Left hindlimb (tissue), 1 donor: ENCODE measurements at regions not wholly inside any gene's neighbourhood (a gene's known extent, or its start where the extent isn't known, plus 50 kb on each side); places are given as distances from the start of the nearest gene placed in this dataset.
"Not testable (repeated sequence)": the region's sequence is repeated elsewhere in the genome, so short reads cannot be mapped to it uniquely, and the experiment has no call there.

Experiments
- DNase-seq: peaks from one replicate; pipeline ENCODE4 v3.0.0-alpha.2; 2018

DNA sequence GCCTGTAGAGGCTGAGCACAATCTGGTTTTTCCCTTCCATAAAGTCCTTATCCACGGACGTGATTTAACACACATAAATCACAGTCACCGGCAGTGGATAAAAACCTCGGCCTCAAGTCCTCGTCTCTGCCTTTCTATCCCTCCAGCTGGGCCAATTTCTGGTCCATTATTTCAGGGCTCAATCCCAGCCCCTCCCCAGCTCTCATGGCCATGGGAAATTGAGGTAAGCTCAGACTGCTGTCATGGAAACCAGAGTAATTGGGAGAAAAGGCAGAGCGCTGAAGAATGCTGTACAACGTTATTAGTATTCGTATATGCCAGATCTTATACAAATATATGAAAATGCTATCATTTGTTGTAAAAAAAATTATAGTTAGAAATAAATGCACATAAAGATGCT is 86.2 kb upstream of the USP29 start:
- no peak for DNase-seq

DNA sequence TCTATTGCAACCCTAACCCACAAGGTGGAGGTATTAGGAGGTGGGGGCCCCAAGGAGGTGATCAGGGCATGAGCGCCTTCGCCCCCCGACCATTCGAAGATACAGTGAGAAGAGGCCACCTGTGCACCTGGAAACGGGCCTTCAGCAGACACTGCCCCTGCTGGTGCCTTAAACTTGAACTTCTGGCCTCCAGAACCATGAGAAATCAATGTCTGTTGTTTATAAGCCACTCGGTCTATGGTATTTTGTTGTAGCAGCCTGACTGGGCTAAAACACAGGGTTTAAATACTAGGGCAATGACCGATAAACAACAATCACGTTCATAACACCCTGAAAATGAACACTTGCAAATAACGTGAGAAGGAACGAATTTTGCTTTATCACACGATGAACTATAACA is 85.2 kb upstream of the USP29 start:
- DNase-seq = no peak

DNA sequence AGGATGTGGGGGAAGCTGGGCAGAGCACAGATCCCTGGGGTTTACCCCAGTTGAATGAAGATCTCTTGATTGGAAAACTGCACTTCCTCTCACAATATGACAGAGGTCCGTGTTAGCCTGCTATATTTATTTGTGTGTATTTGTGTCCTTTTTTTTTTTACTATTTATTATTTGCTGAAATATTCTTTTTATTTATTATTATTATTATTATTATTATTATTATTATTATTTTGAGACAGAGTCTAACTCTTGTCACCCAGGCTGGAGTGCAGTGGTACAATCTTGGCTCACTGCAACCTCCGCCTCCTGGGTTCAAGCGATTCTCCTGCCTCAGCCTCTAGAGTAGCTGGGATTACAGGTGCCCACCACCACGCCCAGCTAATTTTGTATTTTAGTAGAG is 84.0 kb upstream of the USP29 start:
- not testable (repeated sequence) for DNase-seq

DNA sequence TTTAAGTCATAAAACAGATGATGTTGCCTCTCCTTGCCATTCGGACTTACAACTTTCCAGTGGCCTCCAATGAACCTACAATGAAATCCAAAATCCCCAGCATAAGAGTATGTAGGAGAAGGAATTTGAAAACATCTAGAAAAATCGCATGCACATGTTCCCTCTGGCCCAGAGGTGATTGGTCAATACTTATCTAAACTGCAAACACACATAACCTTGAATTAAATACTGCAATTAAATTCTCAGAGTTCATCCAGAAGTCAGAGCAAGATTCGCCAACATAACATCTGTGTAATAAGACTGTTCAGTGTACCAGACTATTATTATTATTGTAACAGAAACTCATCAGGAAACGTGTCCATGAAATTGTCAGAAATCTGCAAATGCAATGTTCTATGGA is 82.2 kb upstream of the USP29 start:
- DNase-seq = no peak

DNA sequence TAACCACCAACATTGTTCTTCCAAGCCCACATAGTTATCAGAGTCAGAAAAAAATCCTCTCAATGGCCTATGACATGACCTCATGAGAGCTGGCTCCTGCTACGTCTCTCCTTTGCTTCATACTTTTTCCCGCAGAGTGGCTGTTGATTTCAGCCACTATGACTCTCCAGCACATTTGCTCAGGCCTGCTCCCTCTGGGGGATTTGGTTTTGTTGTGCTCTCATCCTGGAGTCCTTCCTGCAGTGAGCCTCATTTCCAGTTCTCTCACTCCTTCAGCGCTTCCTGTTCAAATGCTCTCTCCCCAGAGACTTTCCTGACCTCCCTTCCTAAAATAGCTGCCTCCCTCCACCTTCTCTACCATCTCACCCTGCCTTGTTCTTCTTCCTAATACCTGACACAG is 72.0 kb upstream of the USP29 start:
- DNase-seq = no peak

DNA sequence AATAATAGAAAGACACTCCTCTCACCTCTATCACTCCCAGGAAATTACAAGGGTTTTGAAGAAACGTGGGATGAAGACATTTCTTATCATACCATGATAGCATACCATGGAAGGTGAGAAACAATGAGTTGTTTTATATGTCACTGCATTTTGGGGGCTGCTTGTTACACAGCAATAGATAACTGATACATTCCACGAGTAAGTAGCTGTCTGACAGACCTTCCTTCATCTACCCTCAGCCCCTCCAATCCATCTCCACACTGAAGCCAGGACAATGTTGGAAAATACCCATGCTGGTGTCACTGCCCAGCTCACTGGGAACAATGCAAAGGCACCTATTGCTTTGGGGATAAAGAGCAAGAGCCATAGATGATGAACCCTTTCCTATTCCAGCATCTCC is 68.9 kb upstream of the USP29 start:
- DNase-seq = no peak

DNA sequence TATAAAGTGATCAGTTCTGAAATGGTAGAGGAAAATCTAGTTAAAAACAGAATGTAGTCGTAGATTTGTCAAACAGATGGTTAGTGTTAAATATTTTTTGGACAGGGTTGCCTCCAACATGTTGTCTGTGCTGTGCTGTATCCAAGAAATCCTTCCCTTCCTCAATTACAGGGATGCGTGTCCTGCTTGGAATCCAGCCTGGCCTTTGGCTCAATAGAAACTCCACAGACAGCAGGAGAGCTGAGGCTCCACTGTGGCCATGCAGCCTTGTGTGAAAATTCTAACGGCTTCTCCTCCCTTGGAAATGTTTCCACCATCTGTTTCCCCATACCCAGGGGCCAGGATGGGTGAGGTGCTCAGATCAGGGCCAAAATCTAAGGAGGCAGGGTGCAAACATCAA is 67.7 kb upstream of the USP29 start:
- peak; percentile 84 for DNase-seq

DNA sequence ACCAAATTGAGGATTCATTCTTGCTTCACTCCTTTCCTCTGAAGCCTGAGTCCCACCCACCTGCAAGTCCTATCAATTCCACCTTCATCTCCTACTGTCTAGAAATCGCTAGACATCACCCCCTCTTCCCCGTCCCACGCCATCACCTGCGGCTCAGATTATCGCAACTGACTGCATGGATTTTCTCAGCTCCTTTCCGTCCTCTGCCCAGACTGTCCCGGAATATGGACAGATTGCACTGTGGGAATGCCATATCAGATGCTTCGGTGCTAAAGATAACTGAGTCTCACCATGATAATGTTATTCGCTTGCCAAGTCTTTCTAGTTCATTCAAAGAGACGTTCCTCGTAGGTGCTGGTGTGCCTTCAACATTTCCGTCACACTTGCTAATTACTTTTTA is 66.4 kb upstream of the USP29 start:
- DNase-seq = no peak

DNA sequence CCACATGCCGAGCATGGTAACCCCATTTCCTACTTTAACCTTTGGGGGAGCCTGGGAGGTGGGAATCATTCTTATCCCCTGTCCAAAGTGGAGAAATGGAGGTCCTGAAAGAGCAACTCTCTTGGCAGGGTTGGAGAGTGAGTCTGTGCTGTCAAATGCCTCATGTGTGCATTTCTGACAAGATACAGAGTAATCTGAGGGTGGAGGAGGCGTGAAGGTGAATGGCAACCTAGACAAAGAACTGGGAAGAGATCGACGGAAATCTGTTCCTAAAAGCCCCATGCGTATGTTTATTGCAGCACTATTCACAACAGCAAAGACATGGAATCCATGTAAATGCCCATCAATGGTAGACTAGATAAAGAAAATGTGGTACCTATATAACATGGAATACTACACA is 63.8 kb upstream of the USP29 start:
- DNase-seq = no peak

DNA sequence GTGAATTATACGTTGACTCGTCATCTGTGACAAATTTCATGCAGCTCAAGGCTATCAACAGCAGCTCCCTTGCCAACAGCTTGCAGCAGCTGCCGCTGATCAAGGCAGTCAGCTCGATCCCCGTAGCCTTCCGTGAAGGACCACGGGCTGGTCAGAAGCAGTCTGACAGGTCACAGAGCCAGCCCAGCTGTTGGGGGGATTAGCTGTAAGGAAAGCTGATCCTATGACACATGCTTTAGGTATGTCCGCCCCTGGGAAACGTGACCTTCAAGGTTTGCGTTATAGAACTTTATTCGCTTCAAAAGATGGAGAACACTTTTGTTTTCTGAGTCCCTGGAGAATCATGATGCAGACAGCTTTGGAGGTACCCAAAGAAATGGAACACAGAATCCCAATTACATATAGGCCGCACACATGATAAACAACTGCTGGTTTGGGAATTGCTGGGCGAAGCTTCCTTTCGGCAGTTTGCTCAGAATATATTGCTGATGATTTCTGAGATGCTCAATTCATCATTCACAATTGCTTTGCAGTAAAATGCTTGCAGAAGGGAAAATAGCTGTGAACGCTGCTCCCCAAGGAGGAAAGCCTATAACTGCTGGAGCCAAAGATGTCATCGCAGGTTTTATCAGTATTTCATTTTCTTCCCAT is 62.6 kb upstream of the USP29 start:
- peak; percentile 93 for DNase-seq

DNA sequence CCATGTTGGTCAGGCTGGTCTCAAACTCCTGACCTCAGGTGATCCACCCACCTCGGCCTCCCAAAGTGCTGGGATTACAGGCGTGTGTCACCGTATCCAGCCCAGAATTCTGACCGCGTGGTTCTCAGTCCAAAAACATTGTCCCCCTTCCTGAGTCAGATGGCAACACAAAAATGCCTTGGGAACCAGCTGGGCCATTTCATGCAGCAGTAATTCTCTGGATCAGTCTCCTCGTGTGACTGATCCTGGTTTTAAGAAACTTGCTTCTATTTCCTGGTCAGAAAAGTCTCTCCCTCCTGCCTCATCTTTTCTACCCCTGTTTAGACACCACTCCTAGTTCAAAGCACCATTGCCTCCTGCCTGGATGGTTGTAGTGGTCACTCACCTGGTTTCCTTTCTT is 60.9 kb upstream of the USP29 start:
- DNase-seq = no peak

DNA sequence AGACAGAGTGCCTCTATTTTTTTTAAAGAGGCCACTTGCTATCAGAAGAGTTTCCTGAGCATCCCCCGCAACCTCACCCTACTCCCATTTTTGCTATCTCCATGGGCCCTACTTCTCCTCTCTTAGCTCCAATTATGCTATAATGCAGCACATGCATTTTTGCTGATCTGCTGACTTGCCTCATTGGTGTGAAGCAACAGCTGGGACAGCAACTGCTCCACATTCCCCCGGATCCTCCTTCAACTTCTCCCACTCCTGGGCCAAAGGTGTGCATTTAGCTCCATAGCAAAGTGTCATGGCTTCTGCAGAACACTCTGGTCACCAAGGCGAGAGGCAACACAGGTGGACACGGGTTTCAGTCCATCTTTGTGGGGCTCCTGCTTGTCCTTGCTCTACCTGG is 56.7 kb upstream of the USP29 start:
- no peak for DNase-seq

DNA sequence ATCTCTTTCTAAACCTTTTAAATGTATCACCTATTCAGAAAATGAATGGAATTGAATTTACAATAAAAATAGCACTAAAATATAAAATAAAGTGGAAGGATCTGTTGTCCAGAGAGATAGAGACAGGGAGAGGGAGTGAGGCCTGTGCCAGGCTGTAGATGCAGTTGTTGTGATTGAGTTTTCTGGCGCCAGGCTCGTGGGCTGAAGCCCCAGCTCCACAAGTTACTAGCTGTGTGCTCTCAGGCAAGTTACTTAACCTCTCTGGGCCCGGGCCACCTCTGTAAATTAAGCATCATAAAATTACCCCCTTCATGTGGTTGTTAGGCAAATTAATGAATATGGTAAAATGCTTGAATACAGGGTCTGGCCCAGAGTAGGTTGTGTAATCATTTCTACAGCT is 52.3 kb upstream of the USP29 start:
- DNase-seq = no peak

DNA sequence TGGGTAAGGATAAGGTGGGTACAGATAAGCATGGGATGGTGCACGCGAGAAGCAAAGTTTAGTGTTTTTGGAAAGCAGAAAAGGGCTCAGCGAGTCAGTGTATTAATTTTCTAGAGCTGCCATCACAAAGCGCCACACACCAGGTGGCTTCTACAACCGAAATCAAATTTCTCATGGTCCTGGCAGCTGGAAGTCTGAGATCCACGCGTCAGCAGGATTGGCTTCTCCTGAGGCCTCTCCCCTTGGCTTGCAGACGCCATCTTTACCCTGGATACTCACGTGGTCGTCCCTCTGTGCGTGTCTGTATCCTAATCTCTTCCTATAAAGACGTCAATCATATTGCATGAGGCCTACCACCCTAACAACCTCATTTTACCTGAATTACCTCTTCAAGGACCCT is 51.5 kb upstream of the USP29 start:
- no peak for DNase-seq

DNA sequence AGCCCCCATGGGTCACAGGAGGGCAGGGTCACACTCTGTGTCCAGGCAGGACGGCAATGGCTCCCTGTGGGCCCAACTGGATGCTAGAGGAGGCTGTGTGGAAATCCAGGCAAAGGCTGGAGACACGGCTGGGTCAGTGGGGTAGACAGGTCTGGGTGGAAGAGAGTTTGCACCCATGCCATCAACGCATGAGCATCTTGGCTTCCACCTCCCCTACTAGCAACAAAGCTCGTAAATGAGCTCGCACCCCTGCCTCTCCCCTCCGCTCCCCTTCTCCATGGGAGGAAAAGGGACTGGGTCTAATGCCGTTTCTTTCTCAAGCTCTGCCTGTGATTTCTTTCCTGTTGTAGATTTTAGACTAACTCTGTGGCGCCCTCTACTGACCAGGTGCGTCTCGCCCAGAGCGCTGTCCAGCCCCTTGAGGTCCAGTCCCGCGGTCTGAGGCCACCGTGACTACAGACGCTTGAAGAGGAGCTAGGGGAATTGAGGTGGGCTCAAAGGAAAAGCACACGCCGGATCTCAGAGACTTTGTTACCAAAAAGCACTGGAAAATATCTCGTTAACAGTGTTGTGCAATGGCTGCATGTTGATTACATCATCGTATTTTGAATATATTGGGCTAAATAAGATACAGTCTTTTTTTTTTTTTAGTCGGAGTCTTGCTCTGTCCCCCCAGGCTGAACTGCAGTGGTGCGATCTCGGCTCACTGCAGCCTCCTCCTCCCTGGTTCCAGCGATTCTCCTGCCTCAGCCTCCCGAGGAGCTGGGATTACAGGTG is 50.7 kb upstream of the USP29 start:
- peak; percentile 67 for DNase-seq
